Fibroblast of villous mesenchyme (primary cell): ENCODE measurements at regions not wholly inside any gene's neighbourhood (a gene's known extent, or its start where the extent isn't known, plus 50 kb on each side); places are given as distances from the start of the nearest gene placed in this dataset.

Source experiments
- DNase-seq: peaks from one replicate; pipeline ENCODE4 v3.0.0-alpha.2; 2010; ENCODE audit warnings: low read depth
- H3K4me3 ChIP-seq: 2 replicates; pipeline ENCODE4 v1.5.1; 2011; ENCODE audit warnings: low read depth, mild to moderate bottlenecking, low read length
- CTCF ChIP-seq: IDR thresholded peaks from 2 replicates; pipeline ENCODE4 v1.5.1; 2012; ENCODE audit warnings: low read depth, mild to moderate bottlenecking, low read length; ENCODE audit not compliant: insufficient read depth

GRCh38 chr1:5755552-5756125 is 236.6 kb downstream of the NPHP4 start:
- no peak for TF ChIP-seq CTCF

GRCh38 chr1:5754817-5755551 is 237.2 kb downstream of the NPHP4 start:
- no peak for DNase-seq
- TF ChIP-seq CTCF = no peak
- H3K4me3 ChIP-seq = no peak overlapping the region

More at GRCh38 chr1:5755552-5756125, 236.6 kb downstream of the NPHP4 start:
- no peak overlapping the region for H3K4me3 ChIP-seq
- DNase-seq = no peak

- DNase-seq = no peak
- no peak for TF ChIP-seq CTCF
These were observed 238.4 kb downstream of the NPHP4 start for GRCh38 chr1:5753549-5754421.

GRCh38 chr1:5752746-5753548 is 239.3 kb downstream of the NPHP4 start:
- no peak overlapping the region for H3K4me3 ChIP-seq
- no peak for DNase-seq
- TF ChIP-seq CTCF = no peak

More at GRCh38 chr1:5753549-5754421, 238.4 kb downstream of the NPHP4 start:
- H3K4me3 ChIP-seq = no peak overlapping the region

GRCh38 chr1:5751833-5752745 is 240.1 kb downstream of the NPHP4 start:
- H3K4me3 ChIP-seq = no peak overlapping the region
- no peak for DNase-seq
- no peak for TF ChIP-seq CTCF
